ENCODE measurements at regions not wholly inside any gene's neighbourhood (a gene's known extent, or its start where the extent isn't known, plus 50 kb on each side); places are given as distances from the start of the nearest gene placed in this dataset.

DNA sequence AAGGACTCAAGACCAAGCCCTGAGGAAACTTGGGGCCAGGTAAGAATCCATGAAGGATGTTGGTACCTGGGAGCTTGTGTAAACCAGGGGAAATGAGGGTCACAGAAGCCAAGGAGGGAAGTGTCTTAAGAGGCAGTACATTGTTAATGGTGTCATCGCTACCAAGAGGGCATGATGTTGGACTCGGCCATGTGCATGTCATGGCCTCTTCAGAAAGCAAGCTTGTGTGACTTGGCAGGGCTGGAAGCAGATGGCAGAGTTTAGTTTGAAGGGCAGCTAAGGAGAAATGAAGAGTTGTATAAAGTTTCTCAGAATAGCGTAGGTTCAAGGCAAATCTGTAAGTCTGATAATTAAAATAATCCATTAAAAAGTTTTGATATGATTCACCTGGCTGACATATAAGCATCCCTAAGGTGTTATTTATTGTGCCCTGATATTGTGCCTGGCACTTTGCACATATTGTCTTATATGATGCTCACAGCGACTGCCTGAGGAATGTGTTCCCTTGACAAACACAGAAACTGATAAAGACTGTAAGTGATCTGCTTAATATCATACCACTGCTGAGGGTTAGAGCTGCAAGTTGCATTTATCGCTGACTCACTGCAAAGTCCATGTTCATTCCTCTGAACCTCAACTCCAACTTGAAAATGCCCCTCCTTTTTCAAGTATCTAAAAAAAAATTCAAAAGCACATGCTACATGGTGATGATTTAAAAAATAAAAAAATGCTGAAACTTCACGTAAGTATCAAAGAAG is 81.3 kb upstream of the PTPN3 start:
- Histone ChIP-seq H3K56ac (replicated peaks; ENCODE audit: insufficient read length, low read depth, low read length) (no peak overlapping the region), H3K4me1 (replicated peaks in 1 of 4; ENCODE audit: control insufficient read depth in 3 of 4, insufficient read depth in 4 of 4, low read length in 3 of 4) (no peaks in the 10 kb centered on the region), H3K9me3 (ENCODE audit: insufficient read depth in 2 of 2, low read depth in 1 of 2, low read length in 1 of 2) (no peaks in the 10 kb centered on the region), H4K91ac (replicated peaks; ENCODE audit: insufficient read length, low read length) (no peak overlapping the region), H3K4me3 (ENCODE audit: extremely low read depth in 1 of 4, insufficient read depth in 2 of 4, low read depth in 3 of 4, low read length in 4 of 4) (no peak overlapping the region), H3K27ac (ENCODE audit: low read depth, low read length) (no peak overlapping the region), H3K14ac (ENCODE audit: insufficient read length) (no peak overlapping the region), H3K36me3 (ENCODE audit: control insufficient read depth in 2 of 4, insufficient read depth in 4 of 4, low read length in 3 of 4) (no peaks in the 10 kb centered on the region), H3K79me2 (ENCODE audit: control insufficient read depth in 1 of 2, insufficient read depth in 2 of 2, low read length in 2 of 2) (no peaks in the 10 kb centered on the region), H3K23me2 (ENCODE audit: low read depth, low read length) (no peaks in the 10 kb centered on the region), H4K20me1 (replicated peaks in 1 of 2; ENCODE audit: control insufficient read depth in 1 of 2, insufficient read depth in 2 of 2, low read length in 2 of 2) (no peaks in the 10 kb centered on the region), H2AFZ (ENCODE audit: low read length) (no peak overlapping the region), H4K8ac (ENCODE audit: extremely low read depth, insufficient read depth, low read length) (no peak overlapping the region), H2AK5ac (ENCODE audit: low read depth, low read length) (no peak overlapping the region), H3K79me1 (ENCODE audit: low read depth, low read length) (no peaks in the 10 kb centered on the region), H2BK120ac (replicated peaks; ENCODE audit: low read depth, low read length) (no peak overlapping the region), H3K27me3 (replicated peaks in 1 of 4; ENCODE audit: control insufficient read depth in 3 of 4, extremely low read depth in 1 of 4, insufficient read depth in 3 of 4, low read length in 3 of 4) (no peaks in the 10 kb centered on the region), H3K4me2 (ENCODE audit: insufficient read depth in 1 of 2, low read depth in 2 of 2, low read length in 2 of 2) (no peak overlapping the region), H2BK5ac (ENCODE audit: low read depth, low read length) (no peak overlapping the region), H3K4ac (replicated peaks; ENCODE audit: insufficient read length, low read depth, low read length) (no peak overlapping the region), H2BK20ac (ENCODE audit: low read length) (no peak overlapping the region), H2BK12ac (ENCODE audit: low read depth, low read length) (no peak overlapping the region), H3K18ac (ENCODE audit: extremely low read depth, low read length) (no peak overlapping the region), H2BK15ac (ENCODE audit: low read length) (no peak overlapping the region), H3K23ac (ENCODE audit: insufficient read length) (no peak overlapping the region), H3K9ac (replicated peaks in 1 of 4; ENCODE audit: extremely low read depth in 1 of 4, low read depth in 3 of 4, low read length in 3 of 4) (no peak overlapping the region), H4K5ac (ENCODE audit: insufficient read length, low read depth, low read length) (no peak overlapping the region)
- 88% methylated on average over 6 of the region's 6 CpGs; no CpG with 5 or more reads in 1 of the 2 experiments for WGBS, 2 experiments (ENCODE audit: extremely low coverage in 1 of 2, insufficient coverage in 1 of 2, insufficient read length in 1 of 2, insufficient replicate concordance in 2 of 2, low coverage in 1 of 2, low lambda C conversion rate in 2 of 2, missing lambda C conversion rate in 1 of 2)
- CTCF ChIA-PET (ENCODE audit: partially characterized antibody) = no interaction called here
- POLR2A ChIA-PET (ENCODE audit: partially characterized antibody) = no interaction called here
- DNase-seq (ENCODE audit: low read depth in 1 of 2, low spot score in 2 of 2) (no peak), FAIRE-seq (no peak)
- TF ChIP-seq BACH1 (IDR thresholded peaks at IDR 0.05; ENCODE audit: low read length) = no peak
- no peak for TF ChIP-seq SIX5 (IDR thresholded peaks at IDR 0.05; ENCODE audit: low read depth, low read length)
- no peak for TF ChIP-seq RNF2 (IDR thresholded peaks at IDR 0.05; ENCODE audit: borderline replicate concordance, low read depth, low read length, missing control alignments, poor library complexity, severe bottlenecking)
- no peak for TF ChIP-seq ZNF274 (IDR thresholded peaks at IDR 0.05; ENCODE audit: borderline replicate concordance, extremely low read depth, low read length)
- TF ChIP-seq SAP30 (IDR thresholded peaks at IDR 0.05; ENCODE audit: insufficient read depth, insufficient replicate concordance, low read length) = no peak
- TF ChIP-seq JUND (IDR thresholded peaks at IDR 0.05; ENCODE audit: low read length) = no peak
- TF ChIP-seq, protein P1, sequence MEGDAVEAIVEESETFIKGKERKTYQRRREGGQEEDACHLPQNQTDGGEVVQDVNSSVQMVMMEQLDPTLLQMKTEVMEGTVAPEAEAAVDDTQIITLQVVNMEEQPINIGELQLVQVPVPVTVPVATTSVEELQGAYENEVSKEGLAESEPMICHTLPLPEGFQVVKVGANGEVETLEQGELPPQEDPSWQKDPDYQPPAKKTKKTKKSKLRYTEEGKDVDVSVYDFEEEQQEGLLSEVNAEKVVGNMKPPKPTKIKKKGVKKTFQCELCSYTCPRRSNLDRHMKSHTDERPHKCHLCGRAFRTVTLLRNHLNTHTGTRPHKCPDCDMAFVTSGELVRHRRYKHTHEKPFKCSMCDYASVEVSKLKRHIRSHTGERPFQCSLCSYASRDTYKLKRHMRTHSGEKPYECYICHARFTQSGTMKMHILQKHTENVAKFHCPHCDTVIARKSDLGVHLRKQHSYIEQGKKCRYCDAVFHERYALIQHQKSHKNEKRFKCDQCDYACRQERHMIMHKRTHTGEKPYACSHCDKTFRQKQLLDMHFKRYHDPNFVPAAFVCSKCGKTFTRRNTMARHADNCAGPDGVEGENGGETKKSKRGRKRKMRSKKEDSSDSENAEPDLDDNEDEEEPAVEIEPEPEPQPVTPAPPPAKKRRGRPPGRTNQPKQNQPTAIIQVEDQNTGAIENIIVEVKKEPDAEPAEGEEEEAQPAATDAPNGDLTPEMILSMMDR (IDR thresholded peaks at IDR 0.05; ENCODE audit: control extremely low read depth in 1 of 3, insufficient read depth in 1 of 3, low read depth in 1 of 3, low read length in 3 of 3) = no peak
- no peak for TF ChIP-seq CREB1 (IDR thresholded peaks at IDR 0.05)
- no peak for TF ChIP-seq YY1 (IDR thresholded peaks at IDR 0.05; ENCODE audit: low read depth, low read length)
- no peak for TF ChIP-seq SIRT6 (IDR thresholded peaks at IDR 0.05; ENCODE audit: low read length)
- TF ChIP-seq, protein P2, sequence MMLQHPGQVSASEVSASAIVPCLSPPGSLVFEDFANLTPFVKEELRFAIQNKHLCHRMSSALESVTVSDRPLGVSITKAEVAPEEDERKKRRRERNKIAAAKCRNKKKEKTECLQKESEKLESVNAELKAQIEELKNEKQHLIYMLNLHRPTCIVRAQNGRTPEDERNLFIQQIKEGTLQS (IDR thresholded peaks at IDR 0.05; ENCODE audit: insufficient read depth, low read depth, low read length) = no peak
